Lung microvascular endothelial cell (primary cell): ENCODE measurements at regions not wholly inside any gene's neighbourhood (a gene's known extent, or its start where the extent isn't known, plus 50 kb on each side); places are given as distances from the start of the nearest gene placed in this dataset.
"Not testable (repeated sequence)": the region's sequence is repeated elsewhere in the genome, so short reads cannot be mapped to it uniquely, and the experiment has no call there.

ENCODE experiments used
- DNase-seq, 2 donors: peaks; one replicate each; pipeline versions ENCODE4 v3.0.0 to v3.0.0-alpha.2; 2010; ENCODE audit warnings: low read depth in 2 of 2

DNA sequence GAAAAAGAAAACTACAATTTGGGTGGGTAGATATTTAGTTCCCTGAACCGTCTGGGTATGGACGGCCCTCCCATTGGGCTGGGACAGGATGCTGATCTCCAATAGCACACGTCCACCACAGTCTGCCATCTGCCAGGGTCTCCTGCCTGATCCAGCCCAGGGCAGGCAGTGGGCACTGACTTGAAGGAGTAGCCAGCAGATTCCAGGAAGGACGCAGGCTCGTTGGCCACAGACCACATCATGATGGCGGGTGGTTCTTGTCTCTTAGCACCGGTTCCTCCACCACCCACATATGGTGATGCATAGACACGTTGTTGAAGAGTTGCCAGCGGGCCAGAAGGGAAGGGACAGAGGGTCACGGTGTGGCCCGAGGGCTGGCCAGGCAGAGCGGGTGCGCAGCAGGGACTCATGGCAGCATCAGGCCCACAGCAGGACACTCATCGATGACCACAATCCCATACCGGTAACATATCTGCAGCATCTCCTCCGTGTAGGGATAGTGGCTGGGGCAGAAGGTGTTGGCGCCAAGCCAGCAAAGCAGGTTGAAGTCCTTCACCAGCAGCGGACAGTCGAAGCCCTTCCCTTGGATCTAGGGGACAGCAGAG is 155.8 kb upstream of the FAM174A start:
- not testable (repeated sequence) for DNase-seq

DNA sequence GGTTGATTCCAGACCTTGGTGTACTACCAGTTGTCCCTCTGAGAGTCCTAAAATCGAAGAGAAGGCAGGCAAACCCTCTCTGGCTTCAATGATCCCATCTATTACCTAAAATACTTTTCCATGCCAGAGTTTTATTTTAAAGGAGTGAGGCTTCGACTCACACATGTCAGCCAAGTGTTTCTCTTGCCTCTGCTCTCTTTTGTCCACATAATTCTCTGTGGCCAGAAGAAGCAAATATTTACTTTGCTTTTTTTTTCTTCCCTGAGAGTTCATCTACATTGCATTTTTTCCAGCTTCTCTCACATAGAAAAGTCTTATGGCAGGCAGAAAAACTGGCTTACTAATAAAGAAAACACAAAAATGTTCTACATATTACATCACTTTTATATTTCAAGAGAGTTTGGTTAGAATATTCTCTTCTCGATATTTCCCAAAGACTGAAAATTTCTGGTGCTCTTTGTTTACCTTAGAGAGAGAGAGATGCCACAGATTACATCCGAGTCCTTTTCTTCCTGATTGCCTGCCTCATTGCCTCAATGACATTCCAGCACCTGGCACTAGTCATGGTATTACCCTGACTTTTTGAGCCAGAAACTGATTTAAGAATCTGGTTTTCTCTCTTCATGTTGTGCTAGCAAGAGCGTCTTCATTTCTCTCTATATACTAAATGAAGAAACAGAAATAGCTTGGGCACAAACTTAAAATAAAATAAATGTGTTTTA is 170.3 kb upstream of the FAM174A start:
- DNase-seq = not testable (repeated sequence)

DNA sequence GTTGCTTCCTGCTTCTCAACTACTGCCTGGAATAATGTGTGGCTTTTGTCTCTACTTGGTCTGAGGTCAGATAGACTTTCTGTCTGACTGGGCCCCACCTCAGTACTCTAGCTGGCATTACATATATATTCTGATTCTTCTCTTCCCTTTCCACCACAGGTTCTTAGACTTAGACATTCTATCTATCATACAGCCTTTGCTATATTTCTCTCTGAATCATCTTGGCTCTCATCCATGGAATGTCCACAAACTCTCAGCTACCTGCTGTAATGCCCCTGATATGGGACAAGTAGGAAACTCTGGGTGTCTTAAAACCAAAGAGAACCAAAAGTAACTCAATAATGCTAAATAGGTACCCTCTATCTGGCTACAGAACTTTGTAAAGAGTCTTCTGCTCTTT is 170.8 kb upstream of the FAM174A start:
- not testable (repeated sequence) for DNase-seq

DNA sequence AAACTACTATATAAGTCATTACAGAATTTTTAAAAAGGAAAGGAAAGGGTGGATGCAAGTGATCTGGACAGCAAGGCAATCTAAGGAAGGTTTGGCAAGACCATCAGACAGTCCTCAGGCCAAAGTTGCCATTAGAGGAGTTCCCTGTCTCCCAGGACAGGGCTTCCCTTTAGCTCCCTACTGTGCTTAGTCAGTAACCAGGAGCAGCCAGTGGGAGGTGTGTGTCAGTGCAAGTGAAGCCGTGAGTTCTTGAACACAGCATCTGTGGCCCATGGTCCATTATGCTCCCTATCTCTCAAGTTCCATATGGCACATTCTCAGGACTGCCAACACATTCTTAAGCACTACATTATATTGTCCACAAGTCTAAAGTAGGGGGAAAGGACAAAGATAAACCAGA is 175.2 kb upstream of the FAM174A start:
- not testable (repeated sequence) for DNase-seq

DNA sequence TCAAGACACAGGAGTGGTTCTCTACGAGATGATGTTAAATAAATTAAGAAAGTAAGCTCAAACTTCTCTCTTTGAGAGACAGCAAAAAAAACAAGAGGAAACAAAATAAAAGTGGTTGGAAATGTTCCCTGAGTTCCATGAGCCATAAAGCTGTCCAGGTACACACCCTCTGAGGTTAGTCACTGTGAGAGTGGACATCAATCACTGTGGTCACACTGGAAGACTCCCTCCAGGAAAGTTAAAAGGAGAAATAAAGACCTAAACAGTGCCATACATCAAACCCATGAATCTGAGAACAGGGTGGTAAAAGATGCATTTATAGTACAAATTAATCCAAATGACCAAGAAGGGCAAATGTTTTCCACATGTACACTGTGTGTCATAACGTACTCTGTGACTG is 188.9 kb upstream of the FAM174A start:
- DNase-seq = not testable (repeated sequence)

DNA sequence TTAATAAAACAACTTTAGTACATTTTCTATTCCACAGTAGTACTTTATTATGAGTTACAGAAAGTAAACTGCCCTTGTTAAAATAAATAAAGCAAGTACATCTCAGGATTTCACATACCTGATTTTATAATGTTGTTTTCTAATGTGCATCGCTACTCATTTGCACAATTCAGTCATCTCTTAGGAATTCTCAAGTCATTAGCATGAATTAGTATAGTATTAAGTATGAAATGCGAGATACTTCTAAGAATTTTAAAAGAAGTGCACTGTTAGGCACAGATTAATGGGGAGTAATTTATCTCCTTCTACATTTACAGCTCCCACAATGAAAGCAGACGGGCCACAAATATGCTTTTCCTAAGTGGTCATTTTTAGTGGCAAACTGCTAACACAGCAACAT is 193.7 kb upstream of the FAM174A start:
- DNase-seq = not testable (repeated sequence)

DNA sequence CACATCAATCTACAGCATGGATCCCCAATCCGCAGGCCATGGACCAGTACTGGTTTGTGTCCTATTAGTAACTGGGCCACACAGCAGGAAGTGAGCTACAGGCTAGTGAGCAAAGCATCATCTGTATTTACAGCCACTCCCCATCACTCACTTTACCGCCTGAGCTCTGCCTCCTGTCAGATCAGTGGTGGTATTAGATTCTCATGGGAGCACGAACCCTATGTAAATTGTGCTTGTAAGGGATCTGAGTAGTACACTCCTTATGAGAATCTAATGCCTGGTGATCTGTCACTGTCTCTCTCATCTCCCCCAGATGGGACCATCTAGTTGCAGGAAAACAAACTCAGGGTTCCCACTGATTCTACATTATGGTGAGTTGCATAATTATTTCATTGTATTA is 212.7 kb upstream of the FAM174A start:
- DNase-seq = no peak

DNA sequence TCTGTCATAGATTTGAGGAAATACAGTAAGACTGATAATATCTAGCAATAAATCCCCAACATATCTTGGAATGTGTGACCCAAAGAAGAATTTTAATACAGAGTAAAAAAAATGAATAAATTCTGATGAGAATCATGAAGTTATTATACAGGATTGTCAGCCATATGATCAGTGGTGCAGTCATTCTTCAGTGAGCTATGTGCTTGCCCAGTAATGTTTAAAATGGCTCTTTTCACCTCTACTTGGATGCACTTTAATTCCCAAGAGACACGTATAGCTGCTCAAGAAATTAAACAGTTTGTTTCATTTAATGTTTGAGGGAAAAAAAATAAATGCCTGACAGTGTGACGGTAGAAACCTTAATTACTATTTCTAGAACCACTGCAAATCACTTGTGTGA is 215.3 kb upstream of the FAM174A start:
- DNase-seq = no peak

DNA sequence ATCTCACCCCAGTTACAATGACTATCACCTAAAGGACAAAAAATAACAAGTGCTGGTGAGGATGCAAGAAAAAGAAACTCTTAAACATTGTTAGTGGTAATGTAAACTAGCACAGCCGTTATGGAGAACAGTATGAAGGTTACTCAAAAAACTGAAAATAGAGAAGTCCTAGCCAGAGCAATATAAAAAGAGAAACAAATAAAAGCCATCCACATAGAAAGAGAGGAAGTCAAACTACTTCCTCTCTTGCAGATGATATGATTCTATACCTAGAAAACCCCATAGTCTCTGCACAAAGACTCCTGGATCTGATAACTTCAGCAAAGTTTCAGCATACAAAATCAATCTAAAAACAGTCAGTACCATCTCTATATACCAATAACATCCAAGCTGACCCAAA is 221.5 kb upstream of the FAM174A start:
- DNase-seq = no peak

DNA sequence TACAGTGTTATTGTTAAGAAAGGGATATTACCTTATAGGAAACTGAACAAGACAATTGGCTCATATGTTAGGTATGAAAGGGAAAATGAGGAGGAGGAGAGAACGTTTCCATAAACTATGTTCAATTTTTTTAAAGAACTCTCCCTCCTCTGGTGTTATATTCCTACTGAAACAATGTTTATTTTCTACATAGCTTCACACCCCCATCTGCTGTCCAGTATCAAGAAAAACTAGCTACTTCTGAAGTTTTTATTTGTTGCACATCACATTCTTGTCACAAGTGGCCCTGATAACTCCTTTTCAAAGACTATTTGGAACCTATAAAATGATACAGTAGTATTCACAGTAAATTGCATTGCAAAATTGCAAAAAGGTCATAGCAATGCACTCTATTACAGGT is 223.4 kb upstream of the FAM174A start:
- no peak for DNase-seq

DNA sequence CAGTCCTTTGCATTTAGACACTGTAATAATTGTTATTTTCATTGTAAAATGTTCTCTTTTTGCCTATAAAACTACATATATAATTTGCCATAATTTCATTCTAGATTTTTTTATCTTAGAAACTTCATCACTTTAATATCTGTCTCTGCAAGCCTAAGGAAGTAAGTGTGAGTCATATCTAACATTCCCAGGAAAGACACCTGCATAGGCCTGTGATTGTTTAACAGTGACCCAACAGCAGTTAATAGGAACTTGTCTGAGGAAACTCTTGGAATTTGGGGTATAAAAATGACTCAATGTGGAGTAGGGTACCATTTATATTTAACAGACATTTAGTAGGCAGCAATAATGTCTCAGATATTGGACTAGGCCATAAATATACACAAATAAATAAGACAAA is 229.2 kb upstream of the FAM174A start:
- DNase-seq = no peak

DNA sequence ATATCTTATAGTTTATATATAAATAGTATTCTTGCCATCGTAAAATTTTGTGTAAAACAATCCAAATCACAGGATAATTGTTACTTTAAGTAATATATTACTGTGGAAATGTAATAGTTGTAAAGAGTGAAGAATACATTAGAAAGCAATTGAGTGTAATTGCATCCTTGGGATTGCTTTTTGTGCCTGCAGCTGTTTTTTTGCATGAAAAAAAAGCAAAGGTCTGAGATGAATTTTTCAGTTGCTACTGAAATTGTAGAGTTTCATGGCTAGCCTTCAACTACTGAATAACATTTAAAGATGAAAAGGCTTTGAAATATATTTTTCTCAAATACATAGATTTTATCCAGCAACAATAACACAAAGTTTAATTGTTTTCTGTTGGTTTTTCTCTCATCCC is 232.0 kb upstream of the FAM174A start:
- DNase-seq = no peak

DNA sequence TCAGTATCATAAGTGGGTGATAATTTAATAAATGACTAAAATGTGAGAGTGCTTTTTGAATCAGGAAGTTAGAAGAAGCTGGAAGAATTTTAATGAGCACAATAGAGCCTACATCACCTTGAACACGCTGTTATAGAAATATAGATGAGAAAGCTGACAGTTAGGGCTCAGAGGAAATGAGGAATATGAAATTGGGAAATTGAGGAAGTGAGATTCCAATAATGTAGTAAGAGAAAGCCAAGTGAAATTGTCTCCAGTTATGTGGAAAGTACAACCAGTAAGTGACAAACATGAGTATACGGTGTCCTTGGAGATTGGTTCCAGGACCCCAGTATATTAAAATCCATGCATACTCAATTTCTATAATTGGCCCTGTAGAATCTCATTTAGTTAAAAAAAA is 235.9 kb upstream of the FAM174A start:
- no peak for DNase-seq

DNA sequence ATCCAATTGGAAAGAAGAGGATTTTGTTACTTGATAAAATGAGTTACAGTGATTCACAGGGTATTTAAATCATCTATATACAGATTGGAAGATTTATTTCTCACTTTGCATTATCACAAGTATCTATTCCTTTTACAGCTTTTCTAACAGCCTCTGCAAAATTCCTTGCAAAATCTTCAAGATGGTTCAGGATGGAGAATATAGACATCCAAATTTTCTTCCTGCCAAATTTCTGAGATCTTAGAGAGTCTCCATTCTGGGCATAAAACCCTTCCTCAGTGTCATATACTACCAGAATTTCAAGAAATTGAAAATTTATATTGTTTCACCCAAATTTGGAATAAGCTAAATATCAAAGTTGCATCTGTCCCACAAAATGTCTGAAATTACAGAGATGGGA is 259.1 kb upstream of the FAM174A start:
- DNase-seq = no peak

DNA sequence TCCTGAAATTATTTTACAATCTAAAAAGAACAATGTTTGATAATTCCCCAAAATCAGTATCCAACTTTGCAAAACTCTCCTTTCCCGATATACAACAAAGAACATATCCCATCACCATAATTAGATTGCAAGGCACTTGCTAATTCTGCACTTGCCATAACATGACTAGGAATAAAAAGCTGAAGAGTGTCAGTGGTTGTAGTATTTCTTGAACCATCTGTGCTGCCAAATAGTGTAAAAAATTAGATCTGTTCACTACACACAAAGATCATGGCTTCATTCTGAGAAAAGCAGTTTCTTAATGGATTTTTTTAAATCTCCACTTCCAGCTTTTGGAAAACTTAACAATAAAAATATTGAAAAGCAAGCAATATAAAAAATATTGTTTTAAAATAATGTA is 259.5 kb upstream of the FAM174A start:
- DNase-seq = no peak

DNA sequence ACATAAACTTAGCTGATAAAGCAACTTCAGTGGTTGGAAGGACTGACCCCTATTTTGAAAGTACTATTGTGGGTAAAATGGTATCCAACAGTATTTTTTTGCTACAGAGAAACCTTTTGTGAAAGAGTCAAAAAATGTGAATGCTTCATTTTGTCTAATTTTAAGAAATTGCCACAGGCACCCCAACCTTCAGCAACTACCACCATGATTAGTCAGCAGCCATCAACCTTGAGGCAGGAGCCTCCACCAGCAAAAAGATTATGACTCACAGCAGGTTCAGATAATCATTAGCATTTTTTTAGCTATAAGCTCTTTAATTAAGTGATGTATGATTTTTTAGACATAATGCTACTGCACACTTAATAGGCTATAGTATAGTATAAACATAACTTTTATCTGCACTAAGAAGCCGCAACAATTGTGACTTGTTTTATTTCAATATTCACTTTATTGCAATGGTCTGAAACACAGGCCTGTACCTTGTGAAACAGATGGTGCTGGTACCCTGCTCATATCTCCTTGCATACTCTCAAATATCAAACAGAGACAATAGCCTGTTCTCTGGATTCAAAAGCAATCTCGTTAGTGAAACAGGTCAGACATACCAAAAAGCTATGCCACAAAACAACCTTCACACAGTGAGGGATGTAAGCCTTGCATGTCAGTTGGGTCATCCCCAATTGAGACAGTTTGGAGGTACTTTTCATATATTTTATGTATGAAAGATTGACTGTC is 261.2 kb upstream of the FAM174A start:
- DNase-seq = no peak

DNA sequence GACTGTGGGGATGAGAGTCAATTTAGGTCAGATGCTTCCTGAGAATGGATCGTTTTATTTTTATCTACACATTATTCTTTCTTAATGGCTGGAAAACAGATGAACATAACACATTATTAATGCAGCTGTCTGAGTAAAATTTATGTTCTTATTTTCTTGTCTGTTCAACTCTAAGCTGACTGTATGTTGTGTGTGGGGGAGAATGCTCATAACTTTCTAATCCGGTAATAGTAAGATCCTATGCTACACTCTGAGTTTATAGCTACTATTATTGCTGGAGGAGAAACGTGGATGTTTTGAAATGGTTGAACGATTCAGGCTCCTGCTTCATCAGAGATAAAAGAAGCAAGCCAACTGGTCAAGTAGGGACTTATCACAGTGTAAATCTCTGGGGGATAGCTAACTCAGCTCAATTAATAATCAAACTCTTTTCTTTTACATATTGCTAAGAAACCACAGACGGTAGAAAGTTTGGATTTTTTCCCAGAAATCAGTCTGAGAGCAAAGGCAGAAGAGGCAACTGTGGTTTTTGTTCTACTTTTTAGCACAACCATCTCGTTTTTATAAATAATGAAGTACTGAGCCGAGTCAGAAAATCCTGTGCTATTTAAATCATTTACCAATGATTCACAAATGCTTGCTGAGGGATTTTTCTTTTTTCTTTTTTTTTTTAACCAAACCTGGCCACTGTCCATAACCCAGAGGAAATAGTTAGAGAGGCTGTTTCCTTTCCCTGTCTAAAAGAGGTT is 265.0 kb upstream of the FAM174A start:
- DNase-seq = peak in 1 of 2 donors; percentile 1

DNA sequence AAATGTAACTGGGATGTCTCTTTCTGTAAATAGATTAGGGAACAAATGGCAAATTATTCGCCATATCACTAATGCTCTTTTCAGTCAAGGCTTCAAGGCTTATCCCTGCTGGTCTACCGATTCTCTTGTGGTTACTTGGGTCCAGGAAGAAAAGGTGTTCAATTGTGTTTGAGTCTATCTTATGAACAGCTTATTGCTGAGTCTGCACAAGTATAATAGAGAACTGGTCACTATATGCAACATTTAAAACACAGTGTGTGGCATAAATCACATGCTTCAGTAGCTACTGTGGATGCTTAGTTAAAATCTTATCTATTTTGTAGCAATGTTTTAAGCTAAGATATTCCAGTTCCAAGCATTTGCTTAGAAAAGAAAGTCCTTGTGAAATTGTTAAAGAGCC is 274.2 kb upstream of the FAM174A start:
- DNase-seq = no peak

DNA sequence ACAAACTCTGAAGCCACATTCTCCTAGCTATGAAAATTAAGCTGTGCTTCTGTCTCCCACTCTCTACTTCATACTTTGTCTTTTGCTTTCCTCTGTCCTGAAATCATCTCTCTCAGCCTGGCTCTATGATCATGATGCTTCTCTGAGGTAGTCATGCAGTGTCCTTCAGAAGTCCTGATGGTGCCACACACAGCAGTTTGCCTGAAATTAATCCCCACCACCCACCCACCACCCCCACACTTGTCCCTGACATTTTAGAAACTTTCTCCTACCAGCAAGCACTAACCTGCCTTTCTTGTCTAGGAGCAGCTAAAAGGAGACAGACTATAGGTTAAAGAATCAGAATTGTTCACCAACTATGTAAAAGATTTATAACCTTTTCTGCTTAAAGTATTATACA is 282.2 kb upstream of the FAM174A start:
- DNase-seq = no peak

DNA sequence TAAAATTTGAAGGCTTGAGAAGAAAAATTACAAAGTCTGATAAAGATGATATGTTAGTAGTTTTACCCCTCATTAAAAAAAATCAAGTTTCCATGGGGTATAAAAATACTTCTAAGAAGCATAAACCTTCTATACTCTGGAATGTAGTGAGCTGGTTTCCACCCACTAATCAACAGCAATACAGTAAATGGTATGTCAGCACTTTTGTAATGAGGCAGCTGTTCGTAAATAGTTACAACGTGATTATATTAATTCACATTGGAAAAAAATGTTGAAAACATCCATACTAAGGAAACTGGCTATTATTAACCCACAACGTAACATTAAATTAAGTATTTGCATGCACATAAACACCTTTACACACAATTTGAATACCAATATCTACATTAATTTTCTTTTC is 283.1 kb upstream of the FAM174A start:
- DNase-seq = no peak

DNA sequence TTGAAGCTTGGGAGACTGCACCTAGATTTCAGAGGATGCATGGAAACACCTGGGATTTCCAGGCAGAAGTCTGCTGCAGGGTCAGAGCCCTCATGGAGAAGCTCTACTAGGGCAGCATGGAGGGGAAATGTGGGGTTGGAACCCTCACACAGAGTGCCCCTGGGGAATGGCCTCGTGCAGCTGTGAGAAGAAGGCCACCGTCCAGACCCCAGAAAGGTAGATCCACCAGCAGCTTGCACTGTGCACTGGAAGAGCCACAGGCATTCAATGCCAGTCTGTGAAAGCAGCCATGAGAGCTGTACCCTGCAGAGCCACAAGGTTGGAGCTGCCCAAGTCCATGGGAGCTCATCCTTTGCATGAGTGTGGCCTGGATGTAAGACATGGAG is 285.3 kb upstream of the FAM174A start:
- no peak for DNase-seq

DNA sequence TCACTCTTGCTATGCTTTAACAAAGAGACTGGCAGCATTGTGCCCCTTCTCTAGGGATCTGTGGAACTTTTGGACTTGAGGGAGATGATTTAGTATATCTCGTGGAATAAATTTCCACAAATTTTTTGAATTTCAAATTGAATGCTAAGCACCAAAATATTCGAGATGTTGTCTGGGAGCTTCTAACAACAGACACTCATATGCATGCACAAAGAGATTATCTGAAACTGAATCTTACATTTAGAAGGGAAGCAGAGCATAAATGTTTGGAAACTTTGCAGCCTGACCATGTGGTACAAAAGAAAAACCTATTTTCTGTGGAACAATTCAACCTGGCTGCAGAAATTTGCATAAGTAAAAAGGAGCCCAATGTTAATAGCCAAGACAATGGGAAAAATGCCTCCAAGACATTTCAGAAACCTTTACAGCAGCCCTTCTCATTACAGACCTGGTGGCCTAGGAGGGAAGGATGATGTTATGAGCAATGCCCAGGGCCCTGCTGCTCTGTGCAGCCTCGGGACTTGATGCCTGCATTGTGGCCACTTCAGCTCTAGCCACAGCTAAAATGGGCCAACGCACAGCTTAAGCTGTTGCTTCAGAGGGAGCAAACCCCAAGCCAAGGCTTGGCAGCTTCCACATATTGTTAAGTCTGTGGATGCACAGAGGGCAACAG is 285.8 kb upstream of the FAM174A start:
- DNase-seq = no peak
